Upper lobe of left lung (tissue), 6 donors: ENCODE measurements at regions not wholly inside any gene's neighbourhood (a gene's known extent, or its start where the extent isn't known, plus 50 kb on each side); places are given as distances from the start of the nearest gene placed in this dataset.

Experiments
- ATAC-seq, 2 donors: fragments of 200-7000 bp; cut with Tn5 transposase; one replicate each; pipeline ENCODE4 v1.9.1; 2022; ENCODE audit warnings: mild to moderate bottlenecking in 2 of 2, moderate library complexity in 2 of 2; ENCODE audit not compliant: low FRiP score in 2 of 2
- DNase-seq, 2 donors: peaks; one replicate each; pipeline ENCODE4 v3.0.0-alpha.2; 2019 to 2020
- H3K27ac ChIP-seq, 4 donors: fragments of 200-600 bp; sonication (generic); one replicate each; pipeline ENCODE4 v1.5.1; 2016 to 2019
- H3K27me3 ChIP-seq, 4 donors: fragments of 200-600 bp; sonication (generic); one replicate each; pipeline ENCODE4 v1.5.1; 2017 to 2019
- H3K36me3 ChIP-seq, 4 donors: fragments of 200-600 bp; sonication (generic); one replicate each; pipeline ENCODE4 v1.5.1; 2016 to 2019
- H3K4me1 ChIP-seq, 4 donors: fragments of 200-600 bp; sonication (generic); one replicate each; pipeline ENCODE4 v1.5.1; 2018 to 2019
- H3K4me3 ChIP-seq, 4 donors: fragments of 200-600 bp; sonication (generic); one replicate each; pipeline ENCODE4 v1.5.1; 2017 to 2019; ENCODE audit warnings: mild to moderate bottlenecking in 2 of 4, moderate library complexity in 1 of 4
- H3K9me3 ChIP-seq, 4 donors: fragments of 200-600 bp; sonication (generic); one replicate each; pipeline ENCODE4 v1.5.1; 2018 to 2019
- EP300 ChIP-seq, 4 donors: sonication (generic); formaldehyde crosslinking; IDR thresholded peaks; one replicate each; pipeline ENCODE4 v1.5.1; 2017; ENCODE audit warnings: antibody characterized with exemption in 4 of 4, control low read depth in 2 of 4
- POLR2A ChIP-seq, 4 donors: fragments of 450-650 bp; IDR thresholded peaks; one replicate each; pipeline ENCODE4 v1.5.1; 2016 to 2017; ENCODE audit warnings: antibody characterized with exemption in 4 of 4, mild to moderate bottlenecking in 2 of 4
- POLR2AphosphoS5 ChIP-seq, 2 donors: sonication (generic); formaldehyde crosslinking; IDR thresholded peaks; one replicate each; pipeline ENCODE4 v1.5.1; 2017; ENCODE audit warnings: antibody characterized with exemption in 2 of 2
- WGBS, 2 donors: methylation state at CpG; one replicate each; pipeline ENCODE4 v1.1.5; 2017 to 2018; 5-methylcytosine and 5-hydroxymethylcytosine counted together
- TF ChIP-seq, protein P1 (sequence below), 6 experiments: fragments of 450-650 bp in 4 of 6; fragments of 200-600 bp in 2 of 6; sonication (generic) in 2 of 6; IDR thresholded peaks; one replicate each; pipeline ENCODE4 v1.5.1; 2016 to 2019; ENCODE audit warnings: antibody characterized with exemption in 6 of 6
- donor health status: DM: no; HTN: no; CAD: no; lungs with moderate emphysema.
- donor health status: DM: no; HTN: yes; CAD: no; lungs with severe emphysema.

- 71 to 75% methylated on average over 3 of the region's 3 CpGs for WGBS, 2 donors
- no peak for ATAC-seq
- Histone ChIP-seq H3K27me3 (no peaks in the 10 kb centered on the region), H3K27ac (no peak overlapping the region), H3K36me3 (no peaks in the 10 kb centered on the region), H3K9me3 (no peaks in the 10 kb centered on the region), H3K4me1 (no peaks in the 10 kb centered on the region), H3K4me3 (no peak overlapping the region)
- DNase-seq, result no peak
- TF ChIP-seq EP300 (IDR thresholded peaks at IDR 0.05), result no peak
- TF ChIP-seq, protein P1, sequence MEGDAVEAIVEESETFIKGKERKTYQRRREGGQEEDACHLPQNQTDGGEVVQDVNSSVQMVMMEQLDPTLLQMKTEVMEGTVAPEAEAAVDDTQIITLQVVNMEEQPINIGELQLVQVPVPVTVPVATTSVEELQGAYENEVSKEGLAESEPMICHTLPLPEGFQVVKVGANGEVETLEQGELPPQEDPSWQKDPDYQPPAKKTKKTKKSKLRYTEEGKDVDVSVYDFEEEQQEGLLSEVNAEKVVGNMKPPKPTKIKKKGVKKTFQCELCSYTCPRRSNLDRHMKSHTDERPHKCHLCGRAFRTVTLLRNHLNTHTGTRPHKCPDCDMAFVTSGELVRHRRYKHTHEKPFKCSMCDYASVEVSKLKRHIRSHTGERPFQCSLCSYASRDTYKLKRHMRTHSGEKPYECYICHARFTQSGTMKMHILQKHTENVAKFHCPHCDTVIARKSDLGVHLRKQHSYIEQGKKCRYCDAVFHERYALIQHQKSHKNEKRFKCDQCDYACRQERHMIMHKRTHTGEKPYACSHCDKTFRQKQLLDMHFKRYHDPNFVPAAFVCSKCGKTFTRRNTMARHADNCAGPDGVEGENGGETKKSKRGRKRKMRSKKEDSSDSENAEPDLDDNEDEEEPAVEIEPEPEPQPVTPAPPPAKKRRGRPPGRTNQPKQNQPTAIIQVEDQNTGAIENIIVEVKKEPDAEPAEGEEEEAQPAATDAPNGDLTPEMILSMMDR (IDR thresholded peaks at IDR 0.05), result no peak
- no peak for TF ChIP-seq POLR2AphosphoS5 (IDR thresholded peaks at IDR 0.05)
- TF ChIP-seq POLR2A (IDR thresholded peaks at IDR 0.05), result no peak
Measured at GRCh38 chr20:40335901-40336351, 353.1 kb downstream of the MAFB start.

DNA sequence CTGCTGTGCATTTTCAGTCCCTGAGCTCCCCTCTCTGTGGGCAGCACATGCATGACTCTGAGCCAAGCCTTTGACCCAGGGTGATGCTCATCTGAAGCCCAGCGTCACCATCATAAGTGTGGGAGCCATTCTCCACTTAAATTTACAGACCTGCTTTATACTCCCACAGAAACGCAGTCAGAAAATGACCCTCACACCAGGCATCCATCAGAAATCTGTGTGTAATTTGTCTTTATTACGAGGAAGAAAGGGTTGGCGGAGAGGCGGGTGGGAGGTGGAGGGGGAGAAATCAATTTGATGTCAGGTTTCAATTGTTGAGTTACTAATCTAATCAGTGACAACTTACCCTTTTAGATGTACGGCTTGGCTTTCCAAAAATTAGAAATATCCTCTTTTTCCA is 353.6 kb downstream of the MAFB start:
- DNase-seq, result no peak
- Histone ChIP-seq H3K9me3 (no peaks in the 10 kb centered on the region), H3K4me3 (no peak overlapping the region), H3K4me1 (no peaks in the 10 kb centered on the region), H3K27ac (no peak overlapping the region), H3K36me3 (no peaks in the 10 kb centered on the region), H3K27me3 (no peaks in the 10 kb centered on the region)
- WGBS, 2 donors, result 91% methylated on average over 6 of the region's 6 CpGs
- TF ChIP-seq POLR2A (IDR thresholded peaks at IDR 0.05) (no peak), POLR2AphosphoS5 (IDR thresholded peaks at IDR 0.05) (no peak), EP300 (IDR thresholded peaks at IDR 0.05) (no peak)
- TF ChIP-seq, protein P1 (IDR thresholded peaks at IDR 0.05), result no peak
- no peak for ATAC-seq

DNA sequence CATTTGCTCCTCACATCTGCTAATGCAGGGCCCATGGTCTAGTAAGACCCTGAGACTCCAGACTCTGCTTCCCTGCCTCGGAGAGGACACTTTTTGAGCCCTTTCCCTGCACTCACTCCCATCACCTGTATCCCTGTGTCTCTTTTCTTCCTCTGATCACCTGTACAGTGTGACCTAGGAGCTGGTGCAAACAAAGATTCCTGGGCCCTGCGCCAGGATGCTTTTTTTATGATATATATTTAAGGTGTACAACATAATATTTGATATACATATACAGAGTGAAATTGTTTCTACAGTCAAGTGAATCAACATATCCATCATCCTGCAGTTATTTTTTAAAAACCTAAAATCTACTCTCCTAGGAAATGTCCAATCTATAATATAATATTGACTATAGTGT is 355.4 kb downstream of the MAFB start:
- Histone ChIP-seq H3K9me3 (no peaks in the 10 kb centered on the region), H3K27me3 (no peaks in the 10 kb centered on the region), H3K36me3 (no peaks in the 10 kb centered on the region), H3K4me1 (no peaks in the 10 kb centered on the region), H3K27ac (no peak overlapping the region), H3K4me3 (no peak overlapping the region)
- 86 to 94% methylated on average over 2 of the region's 2 CpGs for WGBS, 2 donors
- ATAC-seq (no peak), DNase-seq (no peak)
- TF ChIP-seq EP300 (IDR thresholded peaks at IDR 0.05) (no peak), POLR2A (IDR thresholded peaks at IDR 0.05) (no peak), POLR2AphosphoS5 (IDR thresholded peaks at IDR 0.05) (no peak)
- TF ChIP-seq, protein P1 (IDR thresholded peaks at IDR 0.05), result no peak

GRCh38 chr20:40331807-40332560 is 357.1 kb downstream of the MAFB start:
- Histone ChIP-seq H3K27ac (no peak overlapping the region), H3K4me3 (no peak overlapping the region), H3K4me1 (no peaks in the 10 kb centered on the region), H3K9me3 (no peaks in the 10 kb centered on the region), H3K27me3 (no peaks in the 10 kb centered on the region), H3K36me3 (no peaks in the 10 kb centered on the region)
- ATAC-seq (no peak), DNase-seq (no peak)
- no peak for TF ChIP-seq POLR2A (IDR thresholded peaks at IDR 0.05)
- TF ChIP-seq POLR2AphosphoS5 (IDR thresholded peaks at IDR 0.05), result no peak
- TF ChIP-seq, protein P1 (IDR thresholded peaks at IDR 0.05), result no peak
- no peak for TF ChIP-seq EP300 (IDR thresholded peaks at IDR 0.05)
- 37 to 62% methylated on average over 6 to 9 of the region's 9 CpGs for WGBS, 2 donors

DNA sequence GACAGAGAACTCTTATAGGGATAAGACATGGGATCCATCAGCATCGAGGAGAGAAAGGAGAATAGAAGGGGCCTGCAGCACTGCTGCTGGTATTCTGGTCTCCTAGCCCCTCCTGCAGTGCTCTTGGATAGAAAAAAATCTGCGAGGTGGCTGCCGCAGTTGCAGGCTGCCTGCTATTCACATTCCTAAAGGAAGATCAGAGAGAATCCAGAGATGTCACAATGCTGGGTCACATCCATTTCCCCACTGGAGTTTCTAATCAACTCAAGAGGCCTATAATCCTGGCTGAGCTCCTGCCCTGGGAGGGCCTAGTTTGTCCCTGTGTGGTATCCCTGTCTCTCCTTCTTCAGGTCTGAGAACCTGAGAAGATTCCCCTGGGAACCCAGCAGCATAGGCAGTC is 357.8 kb downstream of the MAFB start:
- Histone ChIP-seq H3K4me3 (no peak overlapping the region), H3K9me3 (no peaks in the 10 kb centered on the region), H3K27ac (no peak overlapping the region), H3K4me1 (no peaks in the 10 kb centered on the region), H3K36me3 (no peaks in the 10 kb centered on the region), H3K27me3 (no peaks in the 10 kb centered on the region)
- DNase-seq (no peak), ATAC-seq (no peak)
- 71 to 74% methylated on average over 3 of the region's 3 CpGs for WGBS, 2 donors
- TF ChIP-seq EP300 (IDR thresholded peaks at IDR 0.05) (no peak), POLR2AphosphoS5 (IDR thresholded peaks at IDR 0.05) (no peak), POLR2A (IDR thresholded peaks at IDR 0.05) (no peak)
- TF ChIP-seq, protein P1 (IDR thresholded peaks at IDR 0.05), result no peak
